SHP77 treated with DMSO at 0.1 percent for 48 hours (cell line): ENCODE measurements at regions not wholly inside any gene's neighbourhood (a gene's known extent, or its start where the extent isn't known, plus 50 kb on each side); places are given as distances from the start of the nearest gene placed in this dataset.
A peak's percentile ranks its signal among the peaks of the same experiment; 100 is the strongest.

Experiments
- DNase-seq: peaks from one replicate; lab custom pipeline; 2025; lab: John Stamatoyannopoulos, UW

DNA sequence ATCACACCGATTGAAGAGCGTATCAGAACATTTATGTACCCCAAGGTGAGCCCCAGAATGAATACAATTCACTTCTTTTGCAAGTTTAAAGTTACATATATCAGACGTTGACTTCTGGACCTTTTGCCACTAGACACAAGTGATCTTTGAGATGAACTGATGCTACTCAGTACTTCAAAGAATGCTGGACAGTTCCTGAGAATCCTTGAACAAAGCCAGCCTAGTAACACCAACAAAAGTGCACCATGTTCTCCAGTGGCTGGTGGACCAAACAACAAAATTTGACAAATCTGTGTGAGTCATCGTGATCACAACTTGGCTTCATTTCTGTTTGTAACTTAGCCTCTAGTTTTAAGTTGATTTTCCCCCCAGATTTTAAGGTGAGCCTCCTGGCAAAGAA, 355.7 kb downstream of the SOX2 start:
- DNase-seq: no peak

DNA sequence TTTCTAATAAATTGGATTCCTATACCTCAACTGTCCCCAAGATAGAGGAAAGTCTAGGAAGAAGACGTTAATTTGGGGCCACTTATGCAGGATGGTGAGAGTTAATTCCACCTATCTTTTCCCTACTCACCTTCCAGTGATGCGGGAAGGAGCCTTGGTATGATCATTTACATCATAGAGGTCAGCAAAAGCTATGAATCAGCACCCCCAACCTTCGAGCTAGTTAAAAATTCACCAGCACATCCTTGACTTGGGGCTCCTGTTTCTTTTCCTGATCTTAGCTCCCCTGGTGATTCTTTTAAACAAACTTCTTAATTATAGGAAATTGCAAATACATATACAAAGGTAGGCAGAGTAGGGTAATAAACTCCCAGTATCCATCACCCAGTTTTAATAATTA, 366.6 kb downstream of the SOX2 start:
- DNase-seq: no peak

DNA sequence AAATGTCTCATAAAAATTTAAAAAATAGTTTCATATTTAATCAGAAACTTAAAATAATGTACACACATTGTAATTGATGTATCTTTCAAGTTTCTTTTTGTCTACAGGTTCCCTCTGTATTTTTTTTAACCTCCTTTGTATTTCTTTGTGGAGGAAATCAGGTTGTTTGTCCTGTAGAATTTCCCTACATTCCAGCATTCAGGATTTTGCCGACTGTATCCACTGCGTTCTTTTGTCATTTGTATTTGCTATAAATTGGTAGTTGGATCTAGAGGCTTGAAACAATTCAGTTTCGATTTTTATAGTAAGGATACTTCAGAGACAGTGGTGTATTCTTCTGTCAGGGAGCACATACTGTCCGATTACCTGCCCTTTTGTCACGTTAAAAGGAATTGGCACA, 367.2 kb downstream of the SOX2 start:
- DNase-seq: no peak

DNA sequence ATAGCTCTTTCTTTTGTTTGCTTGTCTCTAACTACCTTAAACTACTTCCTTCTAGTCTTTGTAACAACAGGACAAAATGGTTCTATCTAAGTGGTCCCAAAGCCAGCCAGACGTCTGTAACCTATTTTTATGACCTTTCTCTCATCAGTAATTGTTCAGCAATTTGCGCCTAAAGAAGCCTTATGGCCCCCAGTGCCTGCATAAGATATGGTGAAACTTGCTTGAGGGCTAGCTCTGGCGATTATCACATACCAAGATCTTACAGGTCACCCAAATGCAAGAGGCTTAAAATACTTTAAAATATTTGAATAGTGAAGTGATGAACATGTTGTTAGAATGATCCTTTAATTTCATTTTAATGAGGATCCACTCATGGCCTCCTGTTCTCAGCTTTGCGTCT, 369.4 kb downstream of the SOX2 start:
- no peak for DNase-seq

DNA sequence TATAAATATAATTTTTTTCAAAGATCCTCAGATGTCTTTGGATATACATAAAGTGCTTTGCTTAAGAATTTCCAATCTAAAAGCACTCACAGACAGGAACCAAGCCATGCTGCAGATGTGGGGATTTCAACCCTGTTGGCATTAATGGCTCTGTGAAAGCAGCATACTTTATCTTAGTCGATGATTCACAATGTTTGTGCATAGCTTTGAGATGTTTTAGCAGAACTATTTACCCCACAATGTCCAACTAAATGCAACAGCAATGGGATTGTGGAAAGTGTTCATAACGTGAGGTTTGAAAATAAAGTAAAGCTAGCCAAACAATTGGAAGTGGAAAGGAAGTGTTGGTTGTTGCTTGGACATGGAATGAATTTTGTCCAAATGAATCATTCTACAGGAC, 371.4 kb downstream of the SOX2 start:
- DNase-seq: no peak

DNA sequence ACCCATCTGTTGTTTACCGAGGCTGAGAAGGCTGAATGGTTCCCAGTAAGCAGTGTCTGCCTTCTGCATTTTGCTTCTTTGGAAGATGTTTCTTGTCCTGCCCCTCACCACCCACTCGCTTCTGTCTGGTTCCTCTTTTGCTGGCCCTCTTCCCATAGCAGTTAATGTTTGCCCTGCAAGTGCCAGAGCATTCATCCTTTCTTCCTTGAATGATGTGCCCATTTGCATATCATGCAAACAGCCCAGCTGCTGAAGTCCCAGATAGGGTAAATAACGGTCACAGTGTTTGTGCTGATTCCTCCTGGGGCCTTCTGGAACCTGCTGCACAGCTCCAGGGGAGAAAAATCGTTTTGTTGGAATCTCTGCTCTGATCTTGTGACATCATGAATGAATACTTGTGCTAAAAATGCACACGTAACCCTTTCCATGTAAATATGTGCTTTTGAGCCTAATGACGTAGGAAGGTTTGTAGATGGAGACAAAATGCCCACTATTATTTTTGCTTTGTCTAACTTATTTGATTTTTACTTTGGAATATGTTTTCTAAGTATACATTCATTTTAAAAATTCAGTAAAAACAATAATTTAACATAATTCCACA, 381.0 kb downstream of the SOX2 start:
- peak; percentile 92 for DNase-seq

DNA sequence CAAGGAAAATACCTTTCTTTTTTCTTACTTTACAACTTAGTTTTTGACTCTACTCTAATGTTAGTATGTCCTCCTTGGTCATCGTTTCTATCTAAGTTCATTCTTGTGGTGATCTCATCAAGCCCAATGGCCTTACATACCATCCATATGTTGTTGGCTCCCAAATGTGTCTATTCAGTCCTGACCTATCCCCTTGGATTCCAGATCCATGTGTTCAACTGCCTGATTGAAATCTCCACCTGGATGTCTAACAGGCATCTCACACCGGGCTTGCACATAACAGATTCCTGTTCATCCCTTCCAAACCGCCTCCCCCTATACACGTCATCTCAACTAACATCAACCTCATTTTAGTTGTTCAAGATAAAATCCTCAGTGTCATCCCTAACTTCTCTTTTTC, 382.6 kb downstream of the SOX2 start:
- DNase-seq: no peak

DNA sequence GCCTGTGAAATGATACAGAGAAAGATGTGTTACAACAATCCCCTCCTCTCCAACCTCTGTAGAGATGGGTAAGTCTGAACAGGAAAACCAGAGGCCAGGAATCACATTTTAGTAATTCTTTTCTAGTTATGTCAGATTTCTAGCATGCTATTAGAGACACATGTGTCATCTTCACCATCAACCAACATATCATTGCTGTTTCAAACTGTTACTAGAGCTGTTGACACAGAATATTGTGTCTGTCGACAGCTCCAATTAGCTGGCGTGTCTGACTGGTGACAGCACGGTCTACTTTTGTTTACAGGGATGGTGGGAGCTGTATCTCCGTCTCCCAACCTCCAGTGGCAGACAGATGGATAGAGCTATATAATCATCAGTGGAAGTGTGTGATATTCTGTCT, 393.2 kb downstream of the SOX2 start:
- no peak for DNase-seq

DNA sequence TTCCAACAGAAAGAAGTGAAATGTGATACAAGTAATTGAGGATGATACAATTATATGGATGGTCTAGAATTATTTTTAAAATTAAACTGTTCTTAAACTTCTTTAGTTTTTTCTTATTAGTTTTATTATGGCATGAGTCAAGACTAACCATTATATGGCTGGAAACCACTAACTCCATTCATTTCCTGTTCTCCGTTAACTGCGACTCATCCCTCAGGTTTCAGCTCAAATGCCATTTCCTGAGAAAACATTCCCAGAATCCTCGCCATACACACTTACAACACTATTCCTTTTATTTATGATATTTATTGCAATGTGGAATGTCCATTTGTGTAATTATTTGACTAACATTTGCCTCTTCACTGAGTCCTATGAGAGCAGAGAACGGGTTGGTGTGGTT, 394.1 kb downstream of the SOX2 start:
- no peak for DNase-seq

DNA sequence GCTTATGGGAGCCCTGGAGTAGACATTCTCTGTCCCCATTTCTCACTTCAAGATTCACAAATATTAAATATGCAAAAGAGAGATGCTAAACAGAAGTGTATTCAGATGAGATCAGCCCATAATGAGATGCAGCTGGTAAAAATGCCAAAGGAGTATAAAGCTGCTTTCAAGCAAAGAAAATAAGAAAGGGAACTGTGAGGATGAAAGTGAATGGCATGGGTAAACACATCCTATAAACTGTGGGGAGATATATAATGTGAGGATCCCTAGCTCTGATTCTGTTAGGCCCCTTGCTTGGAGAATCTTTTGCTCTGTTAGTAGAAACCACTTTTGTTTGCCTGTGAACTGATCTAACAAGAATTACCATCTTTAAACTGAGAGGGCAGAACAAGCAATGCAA, 396.6 kb downstream of the SOX2 start:
- no peak for DNase-seq

DNA sequence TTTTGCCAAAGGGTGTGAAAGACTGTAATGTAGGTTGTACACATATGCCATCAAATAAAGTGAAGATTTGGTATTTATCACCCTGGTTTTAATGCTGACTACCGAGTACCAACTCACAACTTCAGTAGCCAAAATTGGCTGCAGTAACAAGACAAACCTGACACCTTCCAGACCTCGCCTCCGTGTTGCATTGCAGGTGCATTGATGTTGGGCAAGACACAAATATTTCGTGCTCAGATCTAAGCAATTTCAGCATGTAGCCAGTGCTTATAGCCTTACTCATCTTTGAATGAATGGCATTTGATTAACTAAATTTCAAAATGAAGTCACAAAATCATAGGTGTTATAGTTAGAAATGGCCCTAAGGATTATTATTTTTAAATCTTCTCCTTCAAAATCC, 400.2 kb downstream of the SOX2 start:
- no peak for DNase-seq

DNA sequence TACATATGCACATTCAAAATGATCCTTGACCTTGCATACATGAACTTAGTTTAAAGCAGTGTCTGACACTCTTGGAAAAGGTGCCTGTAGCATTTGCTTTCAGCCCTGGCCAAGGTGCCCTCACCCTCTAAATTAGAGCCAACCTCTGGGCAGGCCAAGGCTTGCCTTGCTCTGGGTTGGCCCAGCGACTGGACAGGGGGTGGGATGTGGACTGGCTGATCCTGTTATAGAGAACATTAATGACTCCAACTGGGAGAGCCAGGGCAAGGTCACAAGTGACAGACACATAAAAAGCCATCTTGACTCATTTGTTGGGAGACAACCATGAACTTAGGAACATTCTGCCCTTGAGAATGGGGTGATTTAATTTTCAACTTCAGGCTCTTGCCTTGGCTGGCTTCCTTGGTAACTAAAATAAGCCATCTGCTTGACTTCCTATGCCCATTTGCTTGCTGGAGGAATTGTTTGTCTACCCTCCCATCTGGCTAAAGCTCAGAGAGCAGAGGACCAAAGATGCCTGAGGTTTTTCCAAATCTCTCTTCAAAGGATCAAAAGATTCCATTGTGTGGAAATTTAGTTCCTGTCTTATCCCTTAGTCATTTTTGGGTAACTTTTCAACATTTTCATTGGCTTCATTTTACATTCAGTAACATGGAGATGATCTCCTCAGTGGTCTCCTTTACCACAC, 403.7 kb downstream of the SOX2 start:
- DNase-seq: no peak

DNA sequence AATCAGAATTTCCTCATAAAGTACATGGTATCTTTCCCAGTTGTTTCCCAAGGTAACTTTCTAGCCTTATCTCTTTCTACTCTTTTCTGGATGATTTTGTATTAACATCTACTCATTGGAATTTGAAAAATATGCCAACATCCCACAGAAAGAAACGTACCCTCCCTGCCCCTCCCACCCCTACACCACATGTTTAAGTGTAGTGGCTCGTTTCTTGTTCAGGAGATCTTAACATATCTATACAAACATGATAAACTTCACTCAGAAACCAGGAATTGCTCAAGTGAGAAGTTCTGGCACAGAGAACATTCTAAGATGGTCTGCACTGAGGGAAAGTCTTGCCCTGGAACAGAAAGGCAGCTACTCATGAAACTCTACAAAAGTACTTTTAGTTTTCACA, 404.7 kb downstream of the SOX2 start:
- DNase-seq: no peak

DNA sequence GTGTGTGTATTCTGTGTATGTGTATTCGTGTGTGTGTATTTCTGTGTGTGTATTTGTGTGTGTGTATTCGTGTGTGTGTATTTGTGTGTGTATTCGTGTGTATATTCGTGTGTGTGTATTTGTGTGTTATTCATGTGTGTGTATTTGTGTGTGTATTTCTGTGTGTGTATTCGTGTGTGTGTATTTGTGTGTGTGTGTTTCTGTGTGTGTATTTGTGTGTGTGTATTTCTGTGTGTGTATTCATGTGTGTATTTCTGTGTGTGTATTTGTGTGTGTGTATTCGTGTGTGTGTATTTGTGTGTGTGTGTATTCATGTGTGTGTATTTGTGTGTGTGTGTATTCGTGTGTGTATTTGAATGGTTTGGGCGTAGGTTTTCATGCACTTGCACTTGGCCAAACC, 405.4 kb downstream of the SOX2 start:
- DNase-seq: no peak

DNA sequence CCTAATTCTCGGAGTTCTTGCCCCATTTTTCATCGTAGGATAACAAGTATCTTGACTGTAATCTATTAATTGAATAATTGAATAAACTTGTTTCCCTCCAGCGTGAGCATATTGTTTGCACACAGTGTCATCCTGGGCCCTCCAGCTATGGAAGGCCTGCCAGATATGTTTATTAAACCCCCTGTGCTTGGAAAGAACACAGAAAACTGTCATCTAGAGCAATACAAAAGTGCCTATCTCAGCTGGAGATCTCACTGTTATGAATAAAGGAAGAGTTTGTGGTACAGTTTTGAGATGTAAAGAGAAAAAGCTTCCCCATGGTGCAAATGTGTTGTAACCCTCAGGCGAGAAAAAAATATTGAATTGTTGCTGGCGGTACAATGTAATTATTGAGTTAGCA, 405.9 kb downstream of the SOX2 start:
- DNase-seq: no peak

DNA sequence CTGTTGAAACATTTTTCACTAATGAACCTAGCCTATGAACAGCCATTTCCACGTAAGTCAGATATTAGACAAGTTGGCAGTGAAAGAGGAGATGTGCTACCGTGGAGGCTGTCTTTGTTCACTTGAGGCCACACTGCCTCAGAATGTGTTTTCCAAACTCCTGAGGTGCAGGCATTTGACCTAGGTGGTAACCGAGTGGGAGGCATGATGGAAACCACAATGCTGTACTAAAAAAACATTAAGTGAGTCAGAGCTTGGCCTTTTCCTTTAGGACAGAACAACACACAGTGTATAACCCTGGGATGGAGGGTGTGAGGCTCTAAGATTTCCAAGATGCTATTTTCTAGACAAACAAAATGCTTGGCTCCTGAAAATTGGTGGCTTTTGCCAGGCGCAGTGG, 406.3 kb downstream of the SOX2 start:
- DNase-seq: no peak

DNA sequence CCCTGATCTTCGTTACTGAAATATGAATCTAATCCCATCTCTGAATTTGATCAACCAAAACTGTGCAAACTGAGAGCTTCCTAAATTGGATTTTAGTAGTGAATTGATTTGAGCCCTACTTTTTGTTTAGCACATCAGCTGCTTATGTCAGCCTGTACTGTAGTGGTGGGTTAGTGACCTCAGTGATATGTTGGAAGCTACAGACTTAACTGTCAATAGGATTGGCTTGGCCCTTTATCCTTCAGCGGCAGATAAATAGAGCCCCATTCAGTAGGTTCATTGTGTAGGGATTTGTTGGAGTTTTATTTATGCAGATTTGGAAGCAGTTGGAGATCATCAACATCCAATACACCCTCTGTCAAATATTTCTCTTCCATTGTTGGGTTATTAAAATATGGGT, 409.7 kb downstream of the SOX2 start:
- DNase-seq: no peak

DNA sequence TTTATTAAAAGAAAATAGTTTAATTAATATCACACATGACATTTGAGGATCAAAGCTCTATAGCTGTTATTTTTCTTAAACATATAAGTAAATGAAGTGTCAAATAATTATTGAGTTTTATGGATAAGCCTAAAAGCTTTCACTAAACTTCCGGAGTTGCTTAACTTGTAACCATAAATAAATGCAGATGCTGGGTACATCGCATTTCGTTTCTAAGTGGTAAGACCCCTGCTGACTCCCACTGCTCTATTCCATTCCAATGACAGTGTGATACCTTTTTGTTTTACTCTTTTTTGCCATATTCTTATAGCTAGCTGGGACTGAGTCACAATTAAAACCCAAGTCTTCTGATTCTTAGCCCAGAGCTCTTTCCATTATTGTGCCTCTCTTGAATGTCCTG, 411.1 kb downstream of the SOX2 start:
- DNase-seq: no peak

DNA sequence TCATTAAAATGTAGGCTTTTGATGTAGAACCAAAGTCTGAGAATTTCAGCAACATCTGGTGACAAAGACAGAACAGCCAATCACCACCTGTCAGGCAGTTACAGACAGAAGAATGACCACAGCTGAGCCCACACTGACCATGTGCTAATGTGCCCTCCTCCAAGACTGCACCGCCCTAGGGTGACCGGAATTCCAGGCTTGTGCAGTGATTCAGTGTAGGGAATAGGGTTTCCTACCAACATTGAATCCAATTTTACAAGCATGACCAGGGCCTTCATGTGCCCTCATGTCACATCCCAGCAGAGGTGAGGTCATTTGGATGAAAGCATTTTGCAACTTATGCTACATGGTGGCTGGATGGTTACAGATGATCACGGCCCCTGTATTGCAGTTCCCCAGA, 412.5 kb downstream of the SOX2 start:
- no peak for DNase-seq

DNA sequence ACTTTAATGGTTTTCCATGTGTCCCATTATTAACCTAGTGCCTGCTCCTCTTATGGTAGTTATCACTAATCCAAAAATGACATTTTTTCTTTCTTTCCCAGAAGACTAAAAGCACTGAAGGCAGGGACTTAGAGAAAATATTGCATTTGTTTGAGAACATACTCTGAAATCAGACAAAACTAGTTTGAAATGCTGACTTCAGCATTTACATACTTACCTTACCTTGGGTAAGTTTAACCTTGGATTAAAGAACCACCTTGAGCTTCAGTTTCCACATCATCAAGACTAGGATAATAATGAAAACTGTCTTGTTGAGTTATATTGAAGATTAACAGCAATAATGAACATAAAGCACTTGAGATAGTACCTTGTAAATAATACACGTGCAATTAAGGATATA, 413.0 kb downstream of the SOX2 start:
- no peak for DNase-seq

DNA sequence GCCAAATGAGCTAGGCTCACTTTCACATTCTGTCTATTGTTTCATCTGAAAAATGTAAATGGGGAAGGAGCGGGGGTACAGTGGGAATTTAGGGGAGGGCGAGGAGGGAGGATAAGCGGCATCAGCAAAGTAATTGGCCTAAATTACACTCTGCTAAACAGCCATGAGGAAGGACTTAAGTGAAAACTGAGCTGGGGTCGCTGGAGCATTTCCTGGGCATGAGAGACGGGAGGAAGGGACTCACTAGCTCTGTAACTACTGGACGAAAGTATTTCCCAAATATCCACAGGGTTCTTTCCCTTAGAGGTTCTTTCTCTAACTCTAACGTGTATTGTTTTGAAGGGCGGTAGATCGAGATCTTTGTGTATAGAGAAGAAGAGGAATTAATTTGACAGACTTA, 418.0 kb downstream of the SOX2 start:
- DNase-seq: no peak

DNA sequence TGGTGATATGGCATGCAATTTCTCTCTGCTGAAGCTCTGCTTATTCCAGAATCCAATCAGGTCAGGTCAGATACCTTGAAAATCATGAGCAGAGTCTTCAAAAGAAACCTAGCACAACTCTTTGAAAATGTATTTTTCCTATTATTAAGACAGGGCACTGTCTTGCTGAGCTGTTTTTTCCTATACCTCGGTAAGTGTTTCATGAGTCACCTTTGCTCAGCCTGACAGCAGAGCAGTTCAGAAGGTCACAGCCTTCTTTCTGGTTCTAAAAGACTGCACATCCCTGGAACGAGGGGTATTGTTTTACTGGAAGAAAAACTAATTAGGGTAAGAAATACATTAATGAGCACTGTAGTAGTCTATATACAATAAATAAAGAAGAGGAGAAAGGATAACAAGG, 422.0 kb downstream of the SOX2 start:
- DNase-seq: no peak

DNA sequence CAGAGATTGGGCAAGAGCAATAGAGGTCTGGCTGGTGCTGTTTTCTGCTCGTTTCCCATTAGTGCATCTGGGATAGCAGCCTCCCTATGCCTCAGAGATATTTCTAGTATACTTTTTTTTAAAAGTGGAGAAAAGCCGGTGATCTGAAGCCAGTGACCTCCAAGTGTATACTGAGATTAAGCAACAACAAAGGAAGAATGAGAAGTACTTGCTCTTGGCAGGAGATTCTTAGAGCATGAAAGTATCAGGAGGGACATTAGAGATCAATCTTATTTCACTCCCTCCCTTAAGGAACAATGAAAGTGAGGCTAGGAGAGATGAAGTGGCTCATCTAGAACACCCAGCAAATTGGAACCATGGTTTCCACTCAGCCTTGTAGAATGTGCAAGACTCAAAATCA, 423.3 kb downstream of the SOX2 start:
- DNase-seq: no peak
